Tibial artery (tissue), 4 donors: ENCODE measurements at regions not wholly inside any gene's neighbourhood (a gene's known extent, or its start where the extent isn't known, plus 50 kb on each side); places are given as distances from the start of the nearest gene placed in this dataset.

Experiments used
- DNase-seq, 2 donors: peaks; one replicate each; pipeline ENCODE4 v3.0.0-alpha.2; 2019
- H3K27ac ChIP-seq, 2 donors: fragments of 200-600 bp; sonication (generic) in 1 of 2; 1 replicate in 1 of 2; 2 replicates in 1 of 2; pipeline ENCODE4 v1.5.1; 2018 to 2019; ENCODE audit warnings: mild to moderate bottlenecking in 1 of 2
- H3K27me3 ChIP-seq, 2 donors: fragments of 200-600 bp; sonication (generic) in 1 of 2; one replicate each; pipeline versions ENCODE4 v1.5.1 to v1.6.0; 2016 to 2019
- H3K36me3 ChIP-seq, 3 donors: fragments of 200-600 bp; sonication (generic) in 2 of 3; one replicate each; pipeline ENCODE4 v1.5.1; 2016 to 2019; ENCODE audit warnings: mild to moderate bottlenecking in 2 of 3
- H3K4me1 ChIP-seq, 4 donors: fragments of 200-600 bp; sonication (generic) in 2 of 4; 1 replicate in 3 of 4; 2 replicates in 1 of 4; pipeline ENCODE4 v1.5.1; 2016 to 2019
- H3K4me3 ChIP-seq, 2 donors: fragments of 200-600 bp; sonication (generic) in 1 of 2; 1 replicate in 1 of 2; 2 replicates in 1 of 2; pipeline ENCODE4 v1.5.1; 2018 to 2019; ENCODE audit warnings: mild to moderate bottlenecking in 2 of 2
- H3K9me3 ChIP-seq, 3 donors: fragments of 200-600 bp; sonication (generic) in 1 of 3; one replicate each; pipeline ENCODE4 v1.5.1; 2016 to 2019
- CTCF ChIP-seq, 2 experiments: fragments of 200-600 bp in 1 of 2; fragments of 450-650 bp in 1 of 2; IDR thresholded peaks; one replicate each; pipeline ENCODE4 v1.5.1; 2017 to 2019; ENCODE audit warnings: antibody characterized with exemption in 2 of 2, mild to moderate bottlenecking in 1 of 2, moderate library complexity in 1 of 2
- intact Hi-C: fragments of 100-400 bp; cut with DNase I; formaldehyde crosslinking; loops from one replicate; pipeline ENCODE4 v1.15.0; 2023; ENCODE audit warnings: low total_unique reads

- peaks cover 0 to 20% (median 12%) of the 10 kb centered on the region in 4 donors for H3K4me1 ChIP-seq
- H3K9me3 ChIP-seq = no peaks in the 10 kb centered on the region
- H3K4me3 ChIP-seq = no peak overlapping the region
- H3K36me3 ChIP-seq = no peaks in the 10 kb centered on the region
- no peak for DNase-seq
- no peaks in the 10 kb centered on the region for H3K27me3 ChIP-seq
- no peak overlapping the region for H3K27ac ChIP-seq
- TF ChIP-seq CTCF (IDR thresholded peaks at IDR 0.05) = no peak
- intact Hi-C loops = no loop called here
Observed at GRCh38 chr1:4931486-4931885, 277.1 kb downstream of the AJAP1 start.

- no peak for TF ChIP-seq CTCF (IDR thresholded peaks at IDR 0.05)
- Histone ChIP-seq H3K4me3 (no peak overlapping the region), H3K9me3 (no peaks in the 10 kb centered on the region), H3K36me3 (no peaks in the 10 kb centered on the region), H3K4me1 (peaks cover 0 to 8% (median 1%) of the 10 kb centered on the region in 4 donors), H3K27me3 (no peaks in the 10 kb centered on the region), H3K27ac (no peak overlapping the region)
- intact Hi-C loops = no loop called here
- DNase-seq = no peak
Observed at GRCh38 chr1:4928186-4928585, 273.8 kb downstream of the AJAP1 start.

GRCh38 chr1:4924356-4924755 lies 269.9 kb downstream of the AJAP1 start:
- no peak overlapping the region for H3K27ac ChIP-seq
- TF ChIP-seq CTCF (IDR thresholded peaks at IDR 0.05) = no peak

GRCh38 chr1:4916610-4917009 lies 262.2 kb downstream of the AJAP1 start:
- H3K36me3 ChIP-seq = no peaks in the 10 kb centered on the region

More at GRCh38 chr1:4924356-4924755, 269.9 kb downstream of the AJAP1 start:
- H3K4me3 ChIP-seq = no peak overlapping the region
- intact Hi-C loops = no loop called here
- H3K9me3 ChIP-seq = peaks cover 0 to 14% (median 2%) of the 10 kb centered on the region in 3 donors
- H3K36me3 ChIP-seq = no peaks in the 10 kb centered on the region
- no peak for DNase-seq
- H3K4me1 ChIP-seq = no peaks in the 10 kb centered on the region
- no peaks in the 10 kb centered on the region for H3K27me3 ChIP-seq

GRCh38 chr1:4915154-4915553 lies 260.7 kb downstream of the AJAP1 start:
- Histone ChIP-seq H3K9me3 (peaks cover 0 to 14% (median 8%) of the 10 kb centered on the region in 3 donors), H3K27ac (no peak overlapping the region), H3K4me1 (no peaks in the 10 kb centered on the region), H3K27me3 (no peaks in the 10 kb centered on the region), H3K36me3 (no peaks in the 10 kb centered on the region), H3K4me3 (no peak overlapping the region)
- intact Hi-C loops = no loop called here
- DNase-seq = no peak
- TF ChIP-seq CTCF (IDR thresholded peaks at IDR 0.05) = no peak

More at GRCh38 chr1:4916610-4917009, 262.2 kb downstream of the AJAP1 start:
- Histone ChIP-seq H3K9me3 (peaks cover 0 to 20% (median 8%) of the 10 kb centered on the region in 3 donors), H3K4me3 (no peak overlapping the region), H3K27ac (no peak overlapping the region), H3K4me1 (no peaks in the 10 kb centered on the region), H3K27me3 (no peaks in the 10 kb centered on the region)
- no peak for TF ChIP-seq CTCF (IDR thresholded peaks at IDR 0.05)
- no peak for DNase-seq
- intact Hi-C loops = no loop called here

- DNase-seq = no peak
- H3K27me3 ChIP-seq = no peaks in the 10 kb centered on the region
- no peaks in the 10 kb centered on the region for H3K9me3 ChIP-seq
- no peaks in the 10 kb centered on the region for H3K4me1 ChIP-seq
- no peak overlapping the region for H3K4me3 ChIP-seq
- TF ChIP-seq CTCF (IDR thresholded peaks at IDR 0.05) = no peak
- no peaks in the 10 kb centered on the region for H3K36me3 ChIP-seq
- intact Hi-C loops = no loop called here
- no peak overlapping the region for H3K27ac ChIP-seq
Observed at GRCh38 chr1:4908486-4908885, 254.1 kb downstream of the AJAP1 start.
